HG02759 (cell line): ENCODE measurements at regions not wholly inside any gene's neighbourhood (a gene's known extent, or its start where the extent isn't known, plus 50 kb on each side); places are given as distances from the start of the nearest gene placed in this dataset.

Experiments
- ATAC-seq: cut with Tn5 transposase; IDR thresholded peaks from one replicate; pipeline ENCODE4 v1.9.1; 2021; ENCODE audit warnings: mild to moderate bottlenecking, moderate library complexity; ENCODE audit not compliant: unreplicated experiment

DNA sequence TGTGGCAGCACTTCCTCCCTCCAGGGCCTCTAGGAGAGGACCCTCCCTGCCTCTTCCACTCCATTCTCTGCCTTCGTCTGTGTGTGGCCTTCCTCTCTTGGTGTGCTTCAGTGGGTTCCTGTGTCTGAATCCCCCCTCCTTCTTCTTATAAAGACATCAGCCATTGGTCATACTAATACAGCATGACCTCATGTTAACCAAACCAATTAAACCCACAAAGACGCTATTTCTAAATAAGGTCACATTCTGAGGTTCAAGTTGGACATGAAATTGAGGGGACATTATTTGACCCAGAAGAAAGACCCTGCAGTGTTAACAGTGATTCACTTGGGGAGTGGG lies 398.6 kb downstream of the SHANK2 start:
- ATAC-seq: no peak

GRCh38 chr11:70854201-70854600 lies 398.2 kb downstream of the SHANK2 start:
- ATAC-seq: no peak

GRCh38 chr11:70854901-70855556 lies 397.3 kb downstream of the SHANK2 start:
- ATAC-seq: no peak

- ATAC-seq: no peak
Observed at GRCh38 chr11:70857894-70858293, 394.5 kb downstream of the SHANK2 start.

DNA sequence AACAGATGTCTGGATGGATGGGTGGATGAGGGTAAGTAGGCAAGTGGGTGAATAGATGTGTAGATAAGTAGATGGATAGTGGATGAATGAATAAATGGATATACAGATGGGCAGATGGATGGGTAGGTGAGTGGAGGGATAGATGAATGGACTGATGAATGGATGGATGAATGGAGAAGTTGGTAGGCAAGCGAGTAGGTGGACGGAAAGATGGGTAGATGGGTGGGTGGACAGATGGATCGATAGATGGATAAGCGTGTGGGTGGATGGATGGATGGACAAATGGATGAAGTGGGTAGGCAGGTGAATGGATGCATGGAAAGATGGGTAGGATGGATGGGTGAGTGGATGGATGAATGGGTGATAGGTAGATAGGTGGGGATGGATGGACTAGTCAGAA lies 393.2 kb downstream of the SHANK2 start:
- ATAC-seq: no peak

DNA sequence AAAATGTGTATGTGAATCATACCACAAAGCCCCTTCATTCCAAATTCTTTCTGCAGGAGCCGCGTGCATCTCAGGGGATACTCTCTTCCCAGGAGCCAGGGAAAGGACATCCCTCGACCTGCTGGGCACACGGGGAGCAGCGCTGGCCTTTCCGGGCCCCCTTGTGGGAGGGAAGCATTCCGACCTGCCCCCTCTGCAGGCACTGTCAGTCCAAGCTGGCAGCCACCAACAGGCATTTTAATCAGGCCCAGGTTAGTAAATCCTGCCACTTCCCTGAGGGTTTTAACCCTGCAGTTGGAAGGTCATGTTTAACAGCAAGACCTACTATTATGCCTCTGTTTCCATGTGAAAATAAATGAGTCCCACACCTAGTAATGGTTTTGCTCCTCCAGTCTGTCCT lies 391.5 kb downstream of the SHANK2 start:
- ATAC-seq: no peak

DNA sequence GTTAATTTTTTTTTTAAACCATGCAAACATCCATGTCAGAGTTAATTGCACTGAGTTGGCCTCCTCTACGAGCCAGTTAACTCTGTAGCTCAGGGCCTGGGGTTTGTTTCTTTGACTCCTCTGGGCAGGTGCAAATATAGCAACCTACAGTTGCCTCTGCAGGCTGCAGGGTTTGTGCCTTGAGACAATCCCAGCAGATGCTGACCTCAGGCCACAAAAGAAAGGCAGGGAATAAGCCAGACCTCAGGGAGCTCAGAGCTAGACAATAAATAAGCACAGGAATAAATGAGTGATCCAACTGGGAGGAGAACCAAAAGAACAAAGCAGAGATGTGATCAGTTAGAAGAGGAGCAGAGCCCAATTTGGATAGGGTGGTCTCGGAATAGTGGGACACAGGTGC lies 390.8 kb downstream of the SHANK2 start:
- no peak for ATAC-seq

DNA sequence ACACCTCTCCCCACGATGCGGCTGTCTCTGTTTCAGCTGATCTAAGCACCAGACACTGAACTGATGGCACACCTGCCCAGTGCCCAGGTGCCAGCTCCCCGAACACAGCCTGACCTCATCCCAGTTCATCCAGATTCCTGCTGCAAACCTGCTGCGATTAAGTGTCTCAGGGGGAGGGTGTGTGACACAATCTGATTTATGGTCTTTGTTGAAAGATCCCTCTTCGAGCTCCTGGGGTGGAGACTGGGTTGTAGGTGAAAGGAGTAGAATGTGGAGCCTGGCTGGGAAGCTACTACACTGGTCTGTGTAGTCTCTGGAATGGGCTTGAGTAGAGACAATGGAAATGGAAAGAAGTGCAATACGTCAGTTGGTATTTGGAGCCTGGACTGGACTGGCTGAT lies 390.3 kb downstream of the SHANK2 start:
- ATAC-seq: no peak

DNA sequence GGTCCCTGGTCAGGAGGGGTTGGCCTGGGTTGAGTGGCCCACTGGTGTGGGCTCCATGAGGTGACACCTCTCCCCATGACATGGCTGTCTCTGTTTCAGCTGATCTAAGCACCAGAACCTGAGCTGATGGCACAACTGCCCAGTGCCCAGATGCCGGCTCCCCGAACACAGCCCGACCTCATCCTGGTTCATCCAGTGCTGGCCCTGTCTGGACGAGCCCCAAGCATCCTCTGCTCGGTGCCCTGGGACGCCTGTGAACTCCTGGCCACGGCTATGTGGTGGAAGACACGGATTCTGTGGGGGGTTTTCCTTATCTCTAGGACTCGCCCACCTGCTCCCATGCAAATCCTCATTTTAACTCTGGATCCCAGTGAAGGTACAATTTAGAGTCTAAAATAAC lies 389.2 kb downstream of the SHANK2 start:
- no peak for ATAC-seq

DNA sequence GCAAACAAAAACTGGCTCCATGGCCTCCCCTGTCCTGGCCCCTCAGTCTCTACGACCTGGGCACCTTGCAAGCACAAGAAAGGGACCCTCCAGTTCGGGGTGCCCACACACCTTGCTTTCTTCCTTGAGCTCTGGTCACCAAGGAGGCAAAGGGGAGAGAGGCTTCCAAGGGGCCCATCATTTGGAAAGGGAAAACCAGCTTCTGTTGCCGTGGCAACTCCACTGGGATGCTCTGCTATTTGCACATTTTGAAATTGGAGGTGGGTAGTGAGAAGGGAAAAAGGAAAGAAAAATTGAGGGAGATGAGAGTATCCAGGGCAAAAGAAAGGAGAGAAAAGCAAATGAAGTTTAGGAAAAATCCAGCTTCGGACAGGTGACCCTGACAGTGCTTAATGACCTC lies 388.4 kb downstream of the SHANK2 start:
- ATAC-seq: no peak

DNA sequence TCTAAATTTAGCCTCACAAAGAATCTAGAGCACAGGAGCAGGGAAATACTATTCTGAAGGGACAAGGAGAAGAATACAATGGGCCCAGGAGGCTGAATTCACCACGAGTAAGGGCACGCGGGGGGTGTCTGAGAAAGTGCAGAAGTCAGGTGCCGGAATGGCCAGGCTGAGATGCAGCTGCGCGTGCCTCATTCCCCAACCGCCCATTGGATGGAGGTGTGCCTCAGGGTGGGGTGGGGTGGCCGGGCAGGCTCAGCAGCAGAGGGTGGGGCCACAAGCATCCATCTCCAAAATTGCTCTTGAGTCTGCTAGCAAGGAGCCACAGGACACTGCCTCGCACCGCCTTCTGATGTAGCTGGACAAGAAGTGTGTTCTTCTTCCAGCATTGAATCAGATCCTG lies 387.0 kb downstream of the SHANK2 start:
- ATAC-seq: no peak

DNA sequence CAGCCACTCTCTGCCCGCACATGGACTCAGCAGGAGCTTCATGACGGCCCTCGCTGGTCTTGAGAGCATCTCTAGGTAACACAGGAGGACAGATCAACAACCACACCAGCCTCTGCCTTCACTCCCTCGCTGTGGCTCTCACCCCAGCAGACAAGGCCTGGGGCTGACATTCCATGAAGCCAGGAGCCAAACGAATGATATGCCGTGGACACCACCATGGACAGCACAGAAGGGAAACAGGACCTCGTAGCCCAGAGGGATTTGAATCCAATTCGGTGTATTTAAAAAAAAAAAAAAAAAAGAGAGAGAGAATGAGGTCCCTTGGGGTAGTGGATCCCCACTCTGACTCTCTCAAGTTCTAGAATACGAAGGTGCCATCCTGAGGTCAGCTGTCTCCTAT lies 385.5 kb downstream of the SHANK2 start:
- ATAC-seq: no peak

DNA sequence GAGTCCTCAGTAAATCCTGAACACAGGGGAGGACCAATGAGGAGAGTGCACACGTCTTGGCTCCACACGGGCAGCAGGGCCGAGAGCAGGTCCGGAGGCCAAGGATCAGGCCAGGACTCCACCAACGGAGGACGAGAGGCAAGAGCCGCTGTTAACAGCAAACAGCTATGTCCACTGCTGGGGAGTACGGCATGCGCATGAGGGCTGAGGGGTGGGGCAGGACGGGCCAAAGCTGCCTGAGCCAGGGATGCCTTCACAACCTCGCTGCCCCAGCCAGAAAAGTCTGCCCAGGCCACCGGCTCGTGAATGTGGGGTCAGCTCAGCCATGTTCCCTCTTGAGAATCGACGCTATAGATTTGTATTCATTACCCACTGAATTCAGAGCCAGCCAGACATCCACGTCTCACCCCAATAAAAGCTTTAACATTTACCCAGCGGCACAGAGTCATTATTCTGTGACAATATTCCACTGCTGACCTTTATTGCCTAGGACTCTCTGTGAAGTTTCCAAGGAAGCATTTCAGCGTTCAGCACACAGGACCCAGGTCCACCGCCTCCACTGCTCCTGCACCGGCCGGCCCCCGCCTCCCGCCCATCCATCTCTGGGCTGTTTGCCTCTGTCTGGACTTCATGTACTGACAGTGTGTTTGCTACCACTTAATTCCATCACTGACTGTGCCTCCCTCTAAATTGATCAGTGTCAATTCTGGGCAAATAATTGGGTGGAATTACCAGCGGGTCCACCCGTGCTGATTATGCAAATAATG lies 384.9 kb downstream of the SHANK2 start:
- no peak for ATAC-seq

GRCh38 chr11:70868341-70868885 lies 384.0 kb downstream of the SHANK2 start:
- no peak for ATAC-seq

DNA sequence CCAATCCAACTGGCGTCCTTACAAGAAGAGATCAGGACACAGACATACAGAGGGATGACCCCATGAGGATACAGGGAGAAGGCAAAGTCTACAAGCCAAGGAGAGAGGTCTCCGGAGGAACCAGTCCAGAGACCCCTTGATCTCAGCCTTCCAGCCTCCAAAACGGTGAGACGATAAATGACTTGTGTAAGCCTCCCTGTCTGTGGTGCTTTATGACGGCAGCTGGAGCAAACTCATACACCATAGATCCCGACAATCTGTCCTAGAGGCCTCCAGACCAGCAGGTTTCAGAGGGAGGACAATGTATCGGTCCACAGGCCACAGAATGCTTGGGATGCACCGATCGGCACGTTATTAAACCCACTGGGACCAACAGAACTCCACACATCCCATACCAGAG lies 383.3 kb downstream of the SHANK2 start:
- ATAC-seq: no peak

DNA sequence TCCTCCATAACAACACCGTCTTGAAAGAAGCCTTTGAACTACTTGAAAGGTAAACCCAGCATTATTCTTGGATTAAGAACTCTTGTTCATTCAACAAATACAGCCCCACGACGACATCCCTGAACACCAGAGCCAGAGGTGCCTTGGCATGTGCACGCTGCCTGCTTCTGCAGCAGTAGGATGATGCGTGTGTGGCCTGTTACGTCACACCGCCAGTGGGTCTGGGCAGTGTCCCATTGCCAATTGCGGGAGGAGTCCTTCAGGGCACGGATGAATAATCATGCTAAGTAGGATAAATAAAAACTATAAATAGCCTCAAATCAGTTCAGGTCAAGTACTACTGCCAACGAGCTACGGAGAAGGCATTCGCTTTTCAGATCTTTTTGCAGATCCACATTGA lies 380.5 kb downstream of the SHANK2 start:
- no peak for ATAC-seq

DNA sequence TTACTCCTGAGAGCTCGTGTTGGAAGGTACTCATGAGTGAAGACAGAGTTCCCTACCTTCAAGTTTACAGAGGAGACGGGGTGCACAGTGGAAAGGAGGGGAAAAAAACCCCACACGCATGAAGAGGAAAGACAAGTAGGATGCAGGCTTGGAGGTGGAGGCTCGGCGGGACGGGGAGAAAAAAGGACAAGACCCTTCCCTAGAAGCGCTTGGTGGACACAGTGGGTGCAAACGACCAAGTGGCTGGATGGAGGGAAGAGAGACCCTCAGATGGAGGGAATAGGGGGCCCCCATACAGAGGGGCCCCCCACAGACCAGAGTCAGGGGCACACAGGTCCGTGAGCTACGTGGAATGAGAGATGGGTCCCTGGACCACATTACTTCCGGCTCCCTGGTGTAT lies 380.1 kb downstream of the SHANK2 start:
- no peak for ATAC-seq

DNA sequence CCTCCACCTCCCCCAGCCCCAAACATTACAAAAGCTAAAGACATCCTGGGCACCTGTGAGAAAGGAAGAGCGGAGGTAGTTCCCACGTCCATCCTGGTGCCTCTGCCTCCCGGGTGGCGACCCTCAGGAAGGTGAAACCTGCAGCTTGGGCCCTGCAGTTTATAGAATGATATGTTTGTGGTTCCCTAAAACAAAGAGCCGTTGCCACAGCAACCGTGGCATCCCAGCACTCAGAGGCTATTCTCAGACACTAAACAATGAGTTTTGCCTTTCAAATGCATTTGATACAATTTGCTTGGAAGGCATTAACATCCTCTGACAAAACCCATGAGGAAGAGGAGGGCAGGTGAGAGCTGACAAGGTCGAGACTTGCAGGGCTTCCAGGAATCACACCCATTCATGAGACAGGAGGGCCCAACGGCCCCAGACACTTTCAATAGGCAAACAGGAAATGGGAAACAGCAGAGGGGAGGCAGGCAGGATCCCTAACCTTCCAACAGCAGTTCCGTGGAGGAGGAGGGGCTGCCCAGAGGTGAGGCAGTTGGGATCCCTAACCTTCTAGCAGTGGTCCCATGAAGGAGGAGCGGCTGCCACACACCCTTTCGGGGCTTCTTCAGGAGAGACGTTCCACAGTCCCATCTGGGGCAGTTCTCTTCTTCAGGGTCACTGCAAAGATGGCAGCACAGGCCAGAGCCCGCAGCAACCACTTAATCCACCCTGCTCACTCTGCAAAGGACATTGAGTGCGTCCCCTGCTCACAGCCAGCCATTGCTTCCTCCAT lies 379.2 kb downstream of the SHANK2 start:
- no peak for ATAC-seq

DNA sequence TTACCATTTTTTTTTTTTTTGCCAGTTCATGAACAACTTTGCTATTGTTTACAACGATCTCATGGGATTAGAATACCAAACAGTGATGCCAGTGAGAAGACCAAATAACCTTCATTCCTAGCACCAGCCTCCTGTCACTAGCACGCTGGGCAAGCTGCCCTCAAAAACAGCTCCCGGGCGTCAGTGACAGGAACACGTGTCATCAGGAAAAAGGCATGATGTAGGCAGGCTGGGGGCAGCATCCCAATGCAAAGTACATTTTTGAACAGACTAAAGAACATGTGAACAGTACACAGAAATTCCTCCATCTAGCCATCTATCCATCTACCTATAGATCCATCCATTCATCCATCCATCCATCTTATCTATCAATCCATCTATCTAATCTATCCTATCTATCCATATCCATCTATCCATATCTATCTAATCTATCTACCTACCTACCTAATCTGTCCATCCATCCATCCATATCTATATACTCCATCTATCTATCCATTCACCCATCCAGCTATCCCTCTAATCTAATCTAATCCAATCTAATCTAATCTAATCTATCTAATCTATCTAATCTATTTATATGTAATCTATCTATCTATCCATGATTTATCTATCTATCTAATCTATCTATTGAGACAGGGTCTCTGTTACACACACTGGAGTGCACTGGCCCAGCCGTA lies 378.5 kb downstream of the SHANK2 start:
- no peak for ATAC-seq

DNA sequence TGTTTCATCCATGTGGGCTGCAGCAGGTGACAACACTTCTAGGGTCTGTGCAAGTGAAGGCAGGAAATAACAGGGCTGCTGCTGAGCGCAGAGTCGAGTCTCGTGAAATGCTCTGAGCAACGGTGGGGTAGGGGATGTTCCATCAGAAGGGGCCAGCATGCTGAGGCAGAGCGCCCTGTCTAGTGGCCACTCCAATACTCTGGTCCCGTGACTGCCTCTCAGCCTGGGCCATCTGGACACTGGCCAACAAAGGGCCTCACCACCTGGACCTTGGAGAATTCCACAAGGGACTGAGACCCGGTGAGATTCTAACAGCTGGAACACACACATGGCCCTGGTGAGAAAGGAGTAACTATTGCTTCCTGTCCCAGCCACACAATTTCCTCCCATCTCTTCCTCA lies 375.7 kb downstream of the SHANK2 start:
- ATAC-seq: no peak

GRCh38 chr11:70877151-70877550 lies 375.2 kb downstream of the SHANK2 start:
- ATAC-seq: no peak
